PC-3 (cell line): ENCODE measurements at regions not wholly inside any gene's neighbourhood (a gene's known extent, or its start where the extent isn't known, plus 50 kb on each side); places are given as distances from the start of the nearest gene placed in this dataset.

ENCODE experiments used
- CTCF ChIP-seq: fragments of 300-600 bp; sonication (generic); conservative IDR thresholded peaks from 2 replicates; pipeline ENCODE4 v1.5.1; 2017; ENCODE audit warnings: antibody characterized with exemption, low read depth, mild to moderate bottlenecking, low read length
- EZH2phosphoT487 ChIP-seq: fragments of 300-600 bp; sonication (generic); IDR thresholded peaks from 2 replicates; pipeline ENCODE4 v1.6.1; 2018; ENCODE audit warnings: mild to moderate bottlenecking, antibody characterized with exemption, low read length, borderline replicate concordance

DNA sequence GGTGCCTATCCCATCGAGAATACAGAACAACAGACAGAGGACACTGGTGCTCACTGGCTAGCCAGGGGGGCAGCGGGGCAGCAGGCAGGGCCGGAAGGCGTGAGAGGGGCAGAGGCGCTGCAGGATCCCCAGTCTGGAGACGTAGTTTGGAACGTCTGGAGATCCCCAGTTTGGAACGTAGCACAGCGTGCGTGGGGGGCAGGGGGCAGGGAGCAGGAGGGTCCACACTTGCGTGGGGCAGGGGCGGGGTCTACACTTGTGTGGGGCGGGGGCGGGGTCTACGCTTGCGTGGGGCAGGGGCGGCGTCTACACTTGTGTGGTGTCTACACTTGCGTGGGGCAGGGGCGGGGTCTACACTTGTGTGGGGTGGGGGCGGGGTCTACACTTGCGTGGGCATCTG, 107.2 kb downstream of the DACT2 start:
- TF ChIP-seq CTCF (no peak), EZH2phosphoT487 (no peak)
